Adrenal gland (tissue), 9 donors: ENCODE measurements at regions not wholly inside any gene's neighbourhood (a gene's known extent, or its start where the extent isn't known, plus 50 kb on each side); places are given as distances from the start of the nearest gene placed in this dataset.

Experiments
- DNase-seq, 7 donors: peaks; one replicate each; pipeline ENCODE4 v3.0.0-alpha.2; 2019 to 2020
- H3K27ac ChIP-seq, 5 donors: fragments of 200-600 bp; sonication (generic) in 4 of 5; 1 replicate in 3 of 5; 2 replicates in 2 of 5; pipeline versions ENCODE4 v1.5.1 to v1.8.0; 2016 to 2020; ENCODE audit warnings: mild to moderate bottlenecking in 1 of 5
- H3K27me3 ChIP-seq: fragments of 200-600 bp; 2 replicates; pipeline ENCODE4 v1.8.0; 2021
- H3K36me3 ChIP-seq, 2 donors: fragments of 200-600 bp; replicated peaks in 1 of 2; 1 replicate in 1 of 2; 2 replicates in 1 of 2; pipeline versions ENCODE4 v1.5.1 to v1.8.0; 2018 to 2022
- H3K4me1 ChIP-seq, 2 donors: fragments of 200-600 bp; replicated peaks in 1 of 2; 1 replicate in 1 of 2; 2 replicates in 1 of 2; pipeline versions ENCODE4 v1.5.1 to v1.8.0; 2018 to 2021
- H3K4me3 ChIP-seq, 4 donors: fragments of 200-600 bp; sonication (generic) in 3 of 4; one replicate each; pipeline ENCODE4 v1.5.1; 2016 to 2018
- H3K9me3 ChIP-seq, 3 donors: fragments of 200-600 bp; sonication (generic) in 1 of 3; replicated peaks in 1 of 3; 1 replicate in 2 of 3; 2 replicates in 1 of 3; pipeline versions ENCODE4 v1.5.1 to v1.8.0; 2016 to 2021
- POLR2A ChIP-seq, 2 donors: fragments of 450-650 bp; IDR thresholded peaks; one replicate each; pipeline ENCODE4 v1.6.1; 2017; ENCODE audit warnings: antibody characterized with exemption in 2 of 2, mild to moderate bottlenecking in 2 of 2, moderate library complexity in 1 of 2
- WGBS, 4 donors: extraction: QIAGEN DNeasy Blood & Tissue Kit in 2 of 4; methylation state at CpG; one replicate each; pipeline versions ENCODE4 v1.1.5 to v1.1.7; 2013 to 2017; 5-methylcytosine and 5-hydroxymethylcytosine counted together
- intact Hi-C, 2 donors: fragments of 100-400 bp; cut with DNase I; formaldehyde crosslinking; loops; one replicate each; pipeline versions ENCODE4 v1.14.1 to v1.15.0; 2022 to 2023
- TF ChIP-seq, protein P1 (sequence below), 6 experiments: fragments of 450-650 bp in 4 of 6; fragments of 200-600 bp in 2 of 6; sonication (generic) in 1 of 6; IDR thresholded peaks; 1 replicate in 5 of 6; 2 replicates in 1 of 6; pipeline versions ENCODE4 v1.5.1 to v1.8.0; 2016 to 2021; ENCODE audit warnings: antibody characterized with exemption in 6 of 6, mild to moderate bottlenecking in 2 of 6, moderate library complexity in 1 of 6
- donor health status: healthy with polysubstance abuse.
- donor health status: Bipolar disorder and iron deficiency.
- donor health status: DM: yes; HTN: yes; CAD: no.
- donor health status: DM: no; HTN: no; CAD: no.
- donor health status: DM: no; HTN: no; CAD: no.

- no peak for DNase-seq
- intact Hi-C loops: no loop called here
- Histone ChIP-seq H3K36me3 (no peaks in the 10 kb centered on the region), H3K4me3 (no peak overlapping the region), H3K9me3 (no peaks in the 10 kb centered on the region), H3K4me1 (no peaks in the 10 kb centered on the region), H3K27me3 (no peaks in the 10 kb centered on the region), H3K27ac (no peak overlapping the region)
- TF ChIP-seq POLR2A (IDR thresholded peaks at IDR 0.05): no peak
- TF ChIP-seq, protein P1, sequence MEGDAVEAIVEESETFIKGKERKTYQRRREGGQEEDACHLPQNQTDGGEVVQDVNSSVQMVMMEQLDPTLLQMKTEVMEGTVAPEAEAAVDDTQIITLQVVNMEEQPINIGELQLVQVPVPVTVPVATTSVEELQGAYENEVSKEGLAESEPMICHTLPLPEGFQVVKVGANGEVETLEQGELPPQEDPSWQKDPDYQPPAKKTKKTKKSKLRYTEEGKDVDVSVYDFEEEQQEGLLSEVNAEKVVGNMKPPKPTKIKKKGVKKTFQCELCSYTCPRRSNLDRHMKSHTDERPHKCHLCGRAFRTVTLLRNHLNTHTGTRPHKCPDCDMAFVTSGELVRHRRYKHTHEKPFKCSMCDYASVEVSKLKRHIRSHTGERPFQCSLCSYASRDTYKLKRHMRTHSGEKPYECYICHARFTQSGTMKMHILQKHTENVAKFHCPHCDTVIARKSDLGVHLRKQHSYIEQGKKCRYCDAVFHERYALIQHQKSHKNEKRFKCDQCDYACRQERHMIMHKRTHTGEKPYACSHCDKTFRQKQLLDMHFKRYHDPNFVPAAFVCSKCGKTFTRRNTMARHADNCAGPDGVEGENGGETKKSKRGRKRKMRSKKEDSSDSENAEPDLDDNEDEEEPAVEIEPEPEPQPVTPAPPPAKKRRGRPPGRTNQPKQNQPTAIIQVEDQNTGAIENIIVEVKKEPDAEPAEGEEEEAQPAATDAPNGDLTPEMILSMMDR (IDR thresholded peaks at IDR 0.05): no peak
- 53 to 83% (median 64%) methylated on average over 9 to 10 of the region's 10 CpGs for WGBS, 4 donors
These were observed 215.1 kb upstream of the SALL3 start for GRCh38 chr18:78764544-78764943.

DNA sequence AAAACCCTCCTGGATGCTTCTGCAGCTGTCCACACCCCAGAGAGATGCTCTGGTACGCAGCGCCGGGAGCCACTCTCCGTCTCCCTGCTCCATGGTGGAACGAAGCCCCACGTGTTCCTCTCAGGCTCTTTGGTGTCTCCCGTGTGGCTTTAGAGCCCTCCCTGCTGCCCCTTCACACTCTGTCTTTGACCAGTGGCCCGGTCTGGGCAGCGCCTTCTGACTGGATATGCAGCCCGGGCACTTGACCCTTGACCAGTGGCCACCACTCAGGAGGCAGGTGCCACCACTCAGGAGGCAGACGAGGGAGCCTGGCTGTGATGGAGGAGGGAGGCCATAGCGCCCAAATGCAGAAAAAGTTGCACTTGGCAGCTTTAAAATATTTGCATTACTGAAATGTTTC is 214.5 kb upstream of the SALL3 start:
- no peaks in the 10 kb centered on the region for H3K36me3 ChIP-seq
- no peaks in the 10 kb centered on the region for H3K9me3 ChIP-seq
- intact Hi-C loops: no loop called here
- H3K27ac ChIP-seq: no peak overlapping the region
- no peak for DNase-seq
- WGBS, 4 donors: 79 to 85% (median 83%) methylated on average over 5 to 12 of the region's 12 CpGs
- H3K27me3 ChIP-seq: no peaks in the 10 kb centered on the region
- TF ChIP-seq, protein P1 (IDR thresholded peaks at IDR 0.05): no peak
- no peak for TF ChIP-seq POLR2A (IDR thresholded peaks at IDR 0.05)
- no peaks in the 10 kb centered on the region for H3K4me1 ChIP-seq
- no peak overlapping the region for H3K4me3 ChIP-seq

DNA sequence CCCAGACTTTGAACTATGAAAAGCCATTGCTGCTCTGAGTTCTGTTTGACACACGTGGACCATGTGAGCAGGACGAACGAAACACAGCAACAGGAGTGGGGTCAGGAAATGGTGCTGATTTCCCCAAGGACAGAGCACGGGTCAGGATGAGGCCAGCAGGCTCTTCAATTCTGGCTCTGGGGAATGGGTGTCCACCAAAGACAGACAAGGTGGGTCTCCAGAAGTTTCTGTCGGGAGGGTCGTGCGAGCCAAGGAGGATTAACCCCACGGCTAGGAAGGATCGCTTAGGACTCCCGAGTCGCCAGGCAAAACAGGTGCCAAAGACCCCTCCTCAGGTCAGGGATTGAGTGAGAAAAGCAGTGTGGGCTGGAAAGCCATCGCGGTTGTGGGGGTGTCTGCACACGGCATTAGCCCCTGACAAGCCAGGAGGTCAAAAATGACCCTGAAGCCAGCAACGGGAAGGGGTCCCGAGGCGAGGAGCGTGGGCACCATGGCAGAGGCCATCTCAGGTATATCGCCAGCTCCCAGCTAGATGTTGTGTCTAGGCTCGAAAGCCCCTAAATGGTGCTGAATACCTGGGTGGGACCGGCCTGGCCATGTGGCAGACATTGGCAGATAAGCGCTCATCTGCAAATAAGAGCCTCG is 213.9 kb upstream of the SALL3 start:
- Histone ChIP-seq H3K36me3 (no peaks in the 10 kb centered on the region), H3K4me3 (no peak overlapping the region), H3K4me1 (no peaks in the 10 kb centered on the region), H3K27me3 (no peaks in the 10 kb centered on the region), H3K27ac (no peak overlapping the region), H3K9me3 (no peaks in the 10 kb centered on the region)
- 75 to 83% (median 79%) methylated on average over 23 of the region's 23 CpGs for WGBS, 4 donors
- DNase-seq: peak in 1 of 7 donors; percentile 9
- intact Hi-C loops: no loop called here
- TF ChIP-seq, protein P1 (IDR thresholded peaks at IDR 0.05): no peak
- no peak for TF ChIP-seq POLR2A (IDR thresholded peaks at IDR 0.05)

DNA sequence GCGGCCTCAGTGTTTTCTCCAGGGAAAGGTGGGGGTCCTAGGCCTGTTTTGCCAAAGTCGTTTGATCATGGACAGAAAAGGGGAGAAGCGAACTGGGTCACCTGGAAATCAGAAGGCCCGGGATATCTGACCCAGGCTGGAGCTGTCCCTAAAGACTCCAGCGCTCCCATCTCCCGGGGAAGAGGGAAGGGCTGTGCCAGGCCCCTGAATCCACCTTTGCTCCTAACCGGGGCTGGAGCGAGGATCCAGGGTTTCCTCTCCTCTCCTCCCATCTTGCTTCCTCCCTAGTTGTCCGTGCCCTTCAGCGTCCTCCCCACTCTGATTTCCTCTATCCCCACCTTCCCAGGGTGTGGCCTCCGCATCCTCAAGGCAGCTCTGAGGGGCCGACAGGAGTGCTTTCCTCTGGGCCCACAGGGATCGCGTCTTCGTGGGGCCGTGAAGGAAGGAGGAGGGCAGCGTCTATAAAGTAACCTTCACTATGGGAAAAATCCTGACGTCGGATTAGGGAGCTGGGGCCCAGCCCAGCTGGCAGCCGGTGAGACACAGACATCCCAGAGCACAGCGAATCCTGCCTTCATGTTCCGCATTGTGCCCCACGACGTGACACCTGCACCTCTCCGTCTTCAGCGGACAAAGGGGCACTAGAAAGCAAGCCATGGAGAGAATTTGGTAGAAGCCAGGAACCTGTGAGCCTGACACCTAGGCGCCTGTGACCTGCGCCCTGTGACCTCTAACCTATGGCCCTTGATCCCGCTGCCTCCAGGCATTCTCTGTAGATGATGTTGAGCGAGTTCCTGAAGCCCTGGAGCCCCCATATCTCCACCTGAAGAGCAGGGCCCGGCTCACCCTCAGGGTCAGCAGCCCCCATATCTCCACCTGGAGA is 212.7 kb upstream of the SALL3 start:
- intact Hi-C loops: no loop called here
- H3K4me3 ChIP-seq: no peak overlapping the region
- DNase-seq: peak in 1 of 7 donors; percentile 14
- WGBS, 4 donors: 72 to 82% (median 76%) methylated on average over 26 to 31 of the region's 31 CpGs
- H3K9me3 ChIP-seq: no peaks in the 10 kb centered on the region
- H3K27me3 ChIP-seq: no peaks in the 10 kb centered on the region
- no peaks in the 10 kb centered on the region for H3K36me3 ChIP-seq
- no peak for TF ChIP-seq POLR2A (IDR thresholded peaks at IDR 0.05)
- TF ChIP-seq, protein P1 (IDR thresholded peaks at IDR 0.05): no peak
- no peaks in the 10 kb centered on the region for H3K4me1 ChIP-seq
- no peak overlapping the region for H3K27ac ChIP-seq
